ENCODE measurements at regions not wholly inside any gene's neighbourhood (a gene's known extent, or its start where the extent isn't known, plus 50 kb on each side); places are given as distances from the start of the nearest gene placed in this dataset.

GRCh38 chr20:61126369-61127195 is 125.5 kb upstream of the CDH4 start:
- Histone ChIP-seq H3K79me2 (ENCODE audit: low read length) (no peaks in the 10 kb centered on the region), H3K27ac (ENCODE audit: low read length) (no peak overlapping the region), H3K9ac (ENCODE audit: low read length) (no peak overlapping the region), H3K27me3 (ENCODE audit: low read length) (no peaks in the 10 kb centered on the region), H2AFZ (ENCODE audit: low read length) (no peak overlapping the region), H3K9me2 (replicated peaks; ENCODE audit: insufficient read depth, low read length) (no peaks in the 10 kb centered on the region), H3K4me3 (ENCODE audit: low read length) (no peak overlapping the region), H3K36me3 (ENCODE audit: insufficient read depth, low read length) (no peaks in the 10 kb centered on the region), H3K4me1 (ENCODE audit: low read length) (peaks cover 9% of the 10 kb centered on the region), H3K9me3 (ENCODE audit: low read length) (no peaks in the 10 kb centered on the region), H4K20me1 (ENCODE audit: insufficient read depth, low read depth, low read length) (no peaks in the 10 kb centered on the region), H3K4me2 (ENCODE audit: low read depth, low read length, poor library complexity, severe bottlenecking) (no peak overlapping the region)
- DNase-seq: no peak

GRCh38 chr20:61127311-61128039 is 124.6 kb upstream of the CDH4 start:
- Histone ChIP-seq H3K4me2 (ENCODE audit: low read depth, low read length, poor library complexity, severe bottlenecking) (no peak overlapping the region), H3K4me1 (ENCODE audit: low read length) (peaks cover 9% of the 10 kb centered on the region), H3K27ac (ENCODE audit: low read length) (no peak overlapping the region), H3K36me3 (ENCODE audit: insufficient read depth, low read length) (no peaks in the 10 kb centered on the region), H3K9me2 (replicated peaks; ENCODE audit: insufficient read depth, low read length) (no peaks in the 10 kb centered on the region), H3K4me3 (ENCODE audit: low read length) (no peak overlapping the region), H2AFZ (ENCODE audit: low read length) (no peak overlapping the region), H3K27me3 (ENCODE audit: low read length) (no peaks in the 10 kb centered on the region), H3K9me3 (ENCODE audit: low read length) (no peaks in the 10 kb centered on the region), H4K20me1 (ENCODE audit: insufficient read depth, low read depth, low read length) (no peaks in the 10 kb centered on the region), H3K9ac (ENCODE audit: low read length) (no peak overlapping the region), H3K79me2 (ENCODE audit: low read length) (no peaks in the 10 kb centered on the region)
- DNase-seq: no peak

GRCh38 chr20:61128701-61129269 is 123.3 kb upstream of the CDH4 start:
- Histone ChIP-seq H3K4me3 (ENCODE audit: low read length) (no peak overlapping the region), H3K9me3 (ENCODE audit: low read length) (no peaks in the 10 kb centered on the region), H3K27me3 (ENCODE audit: low read length) (no peaks in the 10 kb centered on the region), H3K4me1 (ENCODE audit: low read length) (peaks cover 9% of the 10 kb centered on the region), H3K36me3 (ENCODE audit: insufficient read depth, low read length) (no peaks in the 10 kb centered on the region), H3K9ac (ENCODE audit: low read length) (no peak overlapping the region), H2AFZ (ENCODE audit: low read length) (no peak overlapping the region), H3K79me2 (ENCODE audit: low read length) (no peaks in the 10 kb centered on the region), H3K9me2 (replicated peaks; ENCODE audit: insufficient read depth, low read length) (no peaks in the 10 kb centered on the region), H3K27ac (ENCODE audit: low read length) (no peak overlapping the region), H4K20me1 (ENCODE audit: insufficient read depth, low read depth, low read length) (no peaks in the 10 kb centered on the region), H3K4me2 (ENCODE audit: low read depth, low read length, poor library complexity, severe bottlenecking) (no peak overlapping the region)
- no peak for DNase-seq

GRCh38 chr20:61129311-61129710 is 122.8 kb upstream of the CDH4 start:
- Histone ChIP-seq H3K79me2 (ENCODE audit: low read length) (no peaks in the 10 kb centered on the region), H3K27ac (ENCODE audit: low read length) (no peak overlapping the region), H3K9me2 (replicated peaks; ENCODE audit: insufficient read depth, low read length) (no peaks in the 10 kb centered on the region), H4K20me1 (ENCODE audit: insufficient read depth, low read depth, low read length) (no peaks in the 10 kb centered on the region), H3K4me3 (ENCODE audit: low read length) (no peak overlapping the region), H3K9ac (ENCODE audit: low read length) (no peak overlapping the region), H2AFZ (ENCODE audit: low read length) (no peak overlapping the region), H3K4me2 (ENCODE audit: low read depth, low read length, poor library complexity, severe bottlenecking) (no peak overlapping the region), H3K27me3 (ENCODE audit: low read length) (no peaks in the 10 kb centered on the region), H3K36me3 (ENCODE audit: insufficient read depth, low read length) (no peaks in the 10 kb centered on the region), H3K4me1 (ENCODE audit: low read length) (peaks cover 9% of the 10 kb centered on the region), H3K9me3 (ENCODE audit: low read length) (no peaks in the 10 kb centered on the region)
- DNase-seq: no peak

GRCh38 chr20:61130156-61130555 is 121.9 kb upstream of the CDH4 start:
- Histone ChIP-seq H4K20me1 (ENCODE audit: insufficient read depth, low read depth, low read length) (no peaks in the 10 kb centered on the region), H3K4me3 (ENCODE audit: low read length) (no peak overlapping the region), H3K79me2 (ENCODE audit: low read length) (no peaks in the 10 kb centered on the region), H3K9me3 (ENCODE audit: low read length) (no peaks in the 10 kb centered on the region), H3K27me3 (ENCODE audit: low read length) (no peaks in the 10 kb centered on the region), H3K4me2 (ENCODE audit: low read depth, low read length, poor library complexity, severe bottlenecking) (no peak overlapping the region), H3K36me3 (ENCODE audit: insufficient read depth, low read length) (no peaks in the 10 kb centered on the region), H3K4me1 (ENCODE audit: low read length) (peaks cover 1% of the 10 kb centered on the region), H2AFZ (ENCODE audit: low read length) (no peak overlapping the region), H3K9me2 (replicated peaks; ENCODE audit: insufficient read depth, low read length) (no peaks in the 10 kb centered on the region), H3K9ac (ENCODE audit: low read length) (no peak overlapping the region), H3K27ac (ENCODE audit: low read length) (no peak overlapping the region)
- no peak for DNase-seq

- Histone ChIP-seq H2AFZ (ENCODE audit: low read length) (no peak overlapping the region), H3K4me1 (ENCODE audit: low read length) (no peaks in the 10 kb centered on the region)
Measured at GRCh38 chr20:61131944-61132343, 120.1 kb upstream of the CDH4 start.

GRCh38 chr20:61133611-61134010 is 118.5 kb upstream of the CDH4 start:
- no peaks in the 10 kb centered on the region for H3K9me3 ChIP-seq (ENCODE audit: low read length)
- no peaks in the 10 kb centered on the region for H3K36me3 ChIP-seq (ENCODE audit: insufficient read depth, low read length)
- no peak overlapping the region for H3K4me3 ChIP-seq (ENCODE audit: low read length)
- H3K4me2 ChIP-seq (ENCODE audit: low read depth, low read length, poor library complexity, severe bottlenecking): no peak overlapping the region
- no peaks in the 10 kb centered on the region for H4K20me1 ChIP-seq (ENCODE audit: insufficient read depth, low read depth, low read length)
- DNase-seq: no peak
- no peaks in the 10 kb centered on the region for H3K4me1 ChIP-seq (ENCODE audit: low read length)
- H3K9me2 ChIP-seq (replicated peaks; ENCODE audit: insufficient read depth, low read length): no peaks in the 10 kb centered on the region
- H3K27ac ChIP-seq (ENCODE audit: low read length): no peak overlapping the region
- no peak overlapping the region for H2AFZ ChIP-seq (ENCODE audit: low read length)
- H3K27me3 ChIP-seq (ENCODE audit: low read length): no peaks in the 10 kb centered on the region
- no peaks in the 10 kb centered on the region for H3K79me2 ChIP-seq (ENCODE audit: low read length)
- H3K9ac ChIP-seq (ENCODE audit: low read length): no peak overlapping the region

More at GRCh38 chr20:61131944-61132343, 120.1 kb upstream of the CDH4 start:
- DNase-seq: no peak
- Histone ChIP-seq H3K9me3 (ENCODE audit: low read length) (no peaks in the 10 kb centered on the region), H3K9ac (ENCODE audit: low read length) (no peak overlapping the region), H3K79me2 (ENCODE audit: low read length) (no peaks in the 10 kb centered on the region), H3K9me2 (replicated peaks; ENCODE audit: insufficient read depth, low read length) (no peaks in the 10 kb centered on the region), H4K20me1 (ENCODE audit: insufficient read depth, low read depth, low read length) (no peaks in the 10 kb centered on the region), H3K4me2 (ENCODE audit: low read depth, low read length, poor library complexity, severe bottlenecking) (no peak overlapping the region), H3K27me3 (ENCODE audit: low read length) (no peaks in the 10 kb centered on the region), H3K4me3 (ENCODE audit: low read length) (no peak overlapping the region), H3K36me3 (ENCODE audit: insufficient read depth, low read length) (no peaks in the 10 kb centered on the region), H3K27ac (ENCODE audit: low read length) (no peak overlapping the region)

- no peaks in the 10 kb centered on the region for H3K36me3 ChIP-seq (ENCODE audit: insufficient read depth, low read length)
- H3K9me2 ChIP-seq (replicated peaks; ENCODE audit: insufficient read depth, low read length): no peaks in the 10 kb centered on the region
- no peak overlapping the region for H3K4me3 ChIP-seq (ENCODE audit: low read length)
- H2AFZ ChIP-seq (ENCODE audit: low read length): no peak overlapping the region
- H3K79me2 ChIP-seq (ENCODE audit: low read length): no peaks in the 10 kb centered on the region
- H3K27me3 ChIP-seq (ENCODE audit: low read length): no peaks in the 10 kb centered on the region
- no peaks in the 10 kb centered on the region for H3K4me1 ChIP-seq (ENCODE audit: low read length)
- no peak overlapping the region for H3K27ac ChIP-seq (ENCODE audit: low read length)
- no peak for DNase-seq
- H4K20me1 ChIP-seq (ENCODE audit: insufficient read depth, low read depth, low read length): no peaks in the 10 kb centered on the region
- no peaks in the 10 kb centered on the region for H3K9me3 ChIP-seq (ENCODE audit: low read length)
- no peak overlapping the region for H3K9ac ChIP-seq (ENCODE audit: low read length)
- no peak overlapping the region for H3K4me2 ChIP-seq (ENCODE audit: low read depth, low read length, poor library complexity, severe bottlenecking)
Measured at GRCh38 chr20:61134296-61135030, 117.6 kb upstream of the CDH4 start.
